HepG2 (cell line): ENCODE measurements at regions not wholly inside any gene's neighbourhood (a gene's known extent, or its start where the extent isn't known, plus 50 kb on each side); places are given as distances from the start of the nearest gene placed in this dataset.

ENCODE experiments used
- HOXA5 ChIP-seq: sonication (generic); formaldehyde crosslinking; IDR thresholded peaks from 2 replicates; pipeline ENCODE4 v1.4.0; 2020; ENCODE audit warnings: missing genetic modification reagents
- MEF2D ChIP-seq: sonication (generic); formaldehyde crosslinking; IDR thresholded peaks from 2 replicates; pipeline ENCODE4 v1.5.1; 2020; ENCODE audit warnings: mild to moderate bottlenecking, missing genetic modification reagents
- NFE2L2 ChIP-seq: fragments of 150-350 bp; IDR thresholded peaks from 2 replicates; pipeline ENCODE4 v1.6.1; 2014; ENCODE audit warnings: low read length
- SIN3B ChIP-seq: fragments of 150-350 bp; IDR thresholded peaks from 2 replicates; pipeline ENCODE4 v1.6.1; 2014; ENCODE audit warnings: low read length
- TF ChIP-seq, protein P1 (sequence below): sonication (generic); formaldehyde crosslinking; IDR thresholded peaks from 2 replicates; pipeline ENCODE4 v1.4.0; 2020; ENCODE audit warnings: mild to moderate bottlenecking, missing genetic modification reagents, borderline replicate concordance
- TF ChIP-seq, protein P2 (sequence below): IDR thresholded peaks from 2 replicates; pipeline ENCODE4 v1.6.1; 2016; ENCODE audit warnings: missing biosample characterization, missing genetic modification reagents, low read depth

- TF ChIP-seq, protein P1, sequence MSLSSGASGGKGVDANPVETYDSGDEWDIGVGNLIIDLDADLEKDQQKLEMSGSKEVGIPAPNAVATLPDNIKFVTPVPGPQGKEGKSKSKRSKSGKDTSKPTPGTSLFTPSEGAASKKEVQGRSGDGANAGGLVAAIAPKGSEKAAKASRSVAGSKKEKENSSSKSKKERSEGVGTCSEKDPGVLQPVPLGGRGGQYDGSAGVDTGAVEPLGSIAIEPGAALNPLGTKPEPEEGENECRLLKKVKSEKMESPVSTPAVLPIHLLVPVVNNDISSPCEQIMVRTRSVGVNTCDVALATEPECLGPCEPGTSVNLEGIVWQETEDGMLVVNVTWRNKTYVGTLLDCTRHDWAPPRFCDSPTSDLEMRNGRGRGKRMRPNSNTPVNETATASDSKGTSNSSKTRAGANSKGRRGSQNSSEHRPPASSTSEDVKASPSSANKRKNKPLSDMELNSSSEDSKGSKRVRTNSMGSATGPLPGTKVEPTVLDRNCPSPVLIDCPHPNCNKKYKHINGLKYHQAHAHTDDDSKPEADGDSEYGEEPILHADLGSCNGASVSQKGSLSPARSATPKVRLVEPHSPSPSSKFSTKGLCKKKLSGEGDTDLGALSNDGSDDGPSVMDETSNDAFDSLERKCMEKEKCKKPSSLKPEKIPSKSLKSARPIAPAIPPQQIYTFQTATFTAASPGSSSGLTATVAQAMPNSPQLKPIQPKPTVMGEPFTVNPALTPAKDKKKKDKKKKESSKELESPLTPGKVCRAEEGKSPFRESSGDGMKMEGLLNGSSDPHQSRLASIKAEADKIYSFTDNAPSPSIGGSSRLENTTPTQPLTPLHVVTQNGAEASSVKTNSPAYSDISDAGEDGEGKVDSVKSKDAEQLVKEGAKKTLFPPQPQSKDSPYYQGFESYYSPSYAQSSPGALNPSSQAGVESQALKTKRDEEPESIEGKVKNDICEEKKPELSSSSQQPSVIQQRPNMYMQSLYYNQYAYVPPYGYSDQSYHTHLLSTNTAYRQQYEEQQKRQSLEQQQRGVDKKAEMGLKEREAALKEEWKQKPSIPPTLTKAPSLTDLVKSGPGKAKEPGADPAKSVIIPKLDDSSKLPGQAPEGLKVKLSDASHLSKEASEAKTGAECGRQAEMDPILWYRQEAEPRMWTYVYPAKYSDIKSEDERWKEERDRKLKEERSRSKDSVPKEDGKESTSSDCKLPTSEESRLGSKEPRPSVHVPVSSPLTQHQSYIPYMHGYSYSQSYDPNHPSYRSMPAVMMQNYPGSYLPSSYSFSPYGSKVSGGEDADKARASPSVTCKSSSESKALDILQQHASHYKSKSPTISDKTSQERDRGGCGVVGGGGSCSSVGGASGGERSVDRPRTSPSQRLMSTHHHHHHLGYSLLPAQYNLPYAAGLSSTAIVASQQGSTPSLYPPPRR: no peak
- TF ChIP-seq SIN3B (no peak), HOXA5 (CRISPR knock-in tag) (no peak), NFE2L2 (no peak), MEF2D (no peak)
- TF ChIP-seq, protein P2, sequence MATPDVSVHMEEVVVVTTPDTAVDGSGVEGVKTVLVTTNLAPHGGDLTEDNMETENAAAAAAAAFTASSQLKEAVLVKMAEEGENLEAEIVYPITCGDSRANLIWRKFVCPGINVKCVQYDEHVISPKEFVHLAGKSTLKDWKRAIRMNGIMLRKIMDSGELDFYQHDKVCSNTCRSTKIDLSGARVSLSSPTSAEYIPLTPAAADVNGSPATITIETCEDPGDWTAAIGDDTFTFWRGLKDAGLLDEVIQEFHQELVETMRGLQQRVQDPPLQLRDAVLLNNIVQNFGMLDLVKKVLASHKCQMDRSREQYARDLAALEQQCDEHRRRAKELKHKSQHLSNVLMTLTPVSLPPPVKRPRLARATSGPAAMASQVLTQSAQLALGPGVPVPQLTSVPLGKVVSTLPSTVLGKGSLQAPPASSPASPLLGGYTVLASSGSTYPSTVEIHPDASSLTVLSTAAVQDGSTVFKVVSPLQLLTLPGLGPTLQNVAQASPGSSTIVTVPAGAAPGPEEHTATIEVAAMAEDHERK: no peak
These were observed 151.9 kb upstream of the MYL2 start for GRCh38 chr12:111072299-111072698.
